ENCODE measurements at regions not wholly inside any gene's neighbourhood (a gene's known extent, or its start where the extent isn't known, plus 50 kb on each side); places are given as distances from the start of the nearest gene placed in this dataset.

DNA sequence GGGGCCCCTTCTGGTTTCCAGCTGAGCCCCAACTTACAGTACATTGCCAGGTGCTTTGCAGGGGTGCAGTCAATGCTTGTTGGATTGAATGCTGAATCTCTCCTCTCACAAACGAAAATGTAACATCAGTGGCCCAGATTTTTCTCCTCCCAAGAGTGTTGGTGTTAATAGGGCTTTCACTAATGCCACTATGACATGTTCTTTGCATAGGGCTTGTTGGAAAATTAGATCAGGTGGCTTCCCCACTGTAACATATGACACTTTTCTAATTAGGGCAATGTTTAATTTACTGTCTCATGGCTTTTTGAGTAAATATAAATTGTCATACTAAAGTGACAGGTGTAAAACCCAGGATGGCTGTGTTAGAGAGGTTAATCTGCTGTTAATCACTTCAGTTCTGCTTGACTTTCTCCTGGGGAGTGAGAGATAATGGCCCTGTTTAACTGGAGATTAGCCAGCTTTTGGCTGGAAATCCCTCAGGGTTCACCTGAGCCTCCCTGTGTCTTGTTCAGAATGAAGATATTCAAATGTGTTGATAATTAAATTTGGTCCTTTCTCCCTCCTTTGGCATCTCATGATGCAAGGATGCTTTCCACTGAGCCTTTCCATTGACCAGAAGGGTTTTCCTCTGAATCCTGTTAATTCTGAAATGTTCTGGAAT is 502.3 kb downstream of the RBFOX1 start:
- H3K4me1 Mint-ChIP-seq (ENCODE audit: unreplicated experiment), result no peaks in the 10 kb centered on the region
- no peaks in the 10 kb centered on the region for H3K36me3 Mint-ChIP-seq (ENCODE audit: unreplicated experiment)
- no peak for TF ChIP-seq CTCF (IDR thresholded peaks at IDR 0.05)
- DNase-seq (ENCODE audit: extremely low spot score, unreplicated experiment), result no peak
- H3K4me3 Mint-ChIP-seq (ENCODE audit: unreplicated experiment), result no peak overlapping the region
- no peak overlapping the region for H3K27ac Mint-ChIP-seq (ENCODE audit: unreplicated experiment)
- peaks cover 42% of the 10 kb centered on the region for H3K9me3 Mint-ChIP-seq (ENCODE audit: unreplicated experiment)
- H3K27me3 Mint-ChIP-seq (ENCODE audit: unreplicated experiment), result no peaks in the 10 kb centered on the region

DNA sequence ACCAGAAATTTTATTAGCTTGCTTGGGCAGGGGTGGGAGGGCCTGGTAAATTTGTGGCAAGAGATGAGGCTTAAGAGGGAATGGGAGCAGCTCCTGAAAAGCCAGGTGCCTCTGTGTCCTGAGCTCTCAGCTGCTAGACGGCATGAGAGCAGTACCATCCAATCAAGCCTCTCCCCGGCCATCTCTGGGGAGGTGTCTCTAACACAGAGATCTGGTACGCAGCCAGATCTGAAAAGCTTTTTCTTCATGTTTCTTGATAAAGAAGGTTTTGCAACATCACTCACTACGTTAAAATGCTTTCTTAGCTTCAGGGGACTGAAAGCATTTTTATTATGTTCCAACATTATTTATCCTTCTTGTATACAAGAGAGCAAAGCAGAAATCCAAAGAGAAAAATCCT is 488.2 kb downstream of the RBFOX1 start:
- H3K27ac Mint-ChIP-seq (ENCODE audit: unreplicated experiment), result no peak overlapping the region
- H3K4me3 Mint-ChIP-seq (ENCODE audit: unreplicated experiment), result no peak overlapping the region
- DNase-seq (ENCODE audit: extremely low spot score, unreplicated experiment), result no peak
- H3K36me3 Mint-ChIP-seq (ENCODE audit: unreplicated experiment), result no peaks in the 10 kb centered on the region
- H3K4me1 Mint-ChIP-seq (ENCODE audit: unreplicated experiment), result no peaks in the 10 kb centered on the region
- no peaks in the 10 kb centered on the region for H3K27me3 Mint-ChIP-seq (ENCODE audit: unreplicated experiment)
- peaks cover 21% of the 10 kb centered on the region for H3K9me3 Mint-ChIP-seq (ENCODE audit: unreplicated experiment)
- no peak for TF ChIP-seq CTCF (IDR thresholded peaks at IDR 0.05)

DNA sequence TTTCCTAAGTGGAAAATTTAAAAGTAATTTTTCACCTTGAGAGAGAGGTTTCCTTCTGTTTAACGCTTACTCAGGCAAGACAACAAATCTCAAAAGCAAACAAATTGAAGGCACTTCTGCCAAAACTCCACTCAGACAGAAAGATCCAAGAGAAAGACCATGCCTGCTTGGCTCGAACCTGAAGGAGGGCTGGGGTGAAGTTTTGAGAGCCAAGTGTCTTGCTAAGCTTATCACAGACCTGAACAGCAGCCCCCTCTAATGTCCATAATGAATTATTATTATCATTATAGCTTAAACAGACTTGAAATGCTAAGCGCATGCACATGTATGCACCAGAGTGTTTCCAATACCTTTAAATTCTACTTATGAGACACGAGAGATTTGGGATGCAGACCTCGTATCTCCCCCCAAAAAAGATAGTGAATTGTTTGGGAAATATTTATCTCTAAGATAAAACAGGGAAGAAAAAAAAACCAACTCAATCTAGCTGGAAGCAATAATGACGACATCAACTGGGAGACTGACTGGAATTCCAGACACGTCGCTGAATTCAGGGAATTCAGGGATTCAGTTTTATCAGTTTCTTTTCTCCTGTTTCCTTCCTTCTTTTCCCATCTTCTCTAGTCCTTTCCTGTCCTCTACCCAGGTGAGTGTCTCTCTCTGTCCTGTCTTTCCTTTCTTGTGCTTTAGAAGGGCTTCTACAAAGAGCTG is 473.2 kb downstream of the RBFOX1 start:
- no peak for DNase-seq (ENCODE audit: extremely low spot score, unreplicated experiment)
- Mint-ChIP-seq H3K27me3 (ENCODE audit: unreplicated experiment) (no peaks in the 10 kb centered on the region), H3K36me3 (ENCODE audit: unreplicated experiment) (no peaks in the 10 kb centered on the region), H3K27ac (ENCODE audit: unreplicated experiment) (no peak overlapping the region), H3K4me3 (ENCODE audit: unreplicated experiment) (no peak overlapping the region), H3K4me1 (ENCODE audit: unreplicated experiment) (no peaks in the 10 kb centered on the region), H3K9me3 (ENCODE audit: unreplicated experiment) (peaks cover 16% of the 10 kb centered on the region)
- TF ChIP-seq CTCF (IDR thresholded peaks at IDR 0.05), result no peak

DNA sequence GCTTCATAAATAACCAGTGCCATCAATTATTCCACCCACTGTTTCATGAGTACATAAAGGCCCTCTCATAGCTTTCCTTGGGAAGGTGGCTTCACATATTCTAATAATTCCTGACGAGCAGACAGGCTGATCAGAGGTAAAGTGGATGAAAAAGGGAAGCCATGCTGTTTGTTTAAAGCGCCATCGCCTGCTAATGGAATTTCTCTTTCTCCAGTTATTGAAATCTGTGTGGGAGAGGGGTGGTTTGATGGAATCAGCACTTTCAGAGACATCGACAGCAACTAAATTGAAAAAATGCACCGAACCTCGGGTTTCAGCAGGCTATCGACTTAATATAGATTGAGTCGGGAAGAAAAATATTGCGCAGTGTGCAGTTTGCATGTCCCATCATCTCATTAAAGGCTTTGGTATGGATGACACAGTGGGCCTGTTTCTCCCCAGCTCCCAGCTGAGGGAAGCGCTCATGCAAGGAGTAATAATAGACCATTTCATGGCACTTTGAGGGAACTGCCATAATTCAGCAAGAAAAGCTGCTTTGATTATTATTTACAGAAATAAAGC is 472.1 kb downstream of the RBFOX1 start:
- no peaks in the 10 kb centered on the region for H3K4me1 Mint-ChIP-seq (ENCODE audit: unreplicated experiment)
- no peak for TF ChIP-seq CTCF (IDR thresholded peaks at IDR 0.05)
- H3K36me3 Mint-ChIP-seq (ENCODE audit: unreplicated experiment), result no peaks in the 10 kb centered on the region
- no peaks in the 10 kb centered on the region for H3K27me3 Mint-ChIP-seq (ENCODE audit: unreplicated experiment)
- DNase-seq (ENCODE audit: extremely low spot score, unreplicated experiment), result no peak
- no peak overlapping the region for H3K4me3 Mint-ChIP-seq (ENCODE audit: unreplicated experiment)
- H3K27ac Mint-ChIP-seq (ENCODE audit: unreplicated experiment), result no peak overlapping the region
- H3K9me3 Mint-ChIP-seq (ENCODE audit: unreplicated experiment), result peaks cover 19% of the 10 kb centered on the region

- no peak overlapping the region for H3K27ac Mint-ChIP-seq (ENCODE audit: unreplicated experiment)
- H3K36me3 Mint-ChIP-seq (ENCODE audit: unreplicated experiment), result no peaks in the 10 kb centered on the region
- H3K9me3 Mint-ChIP-seq (ENCODE audit: unreplicated experiment), result peaks cover 50% of the 10 kb centered on the region
- TF ChIP-seq CTCF (IDR thresholded peaks at IDR 0.05), result no peak
- no peak for DNase-seq (ENCODE audit: extremely low spot score, unreplicated experiment)
- no peak overlapping the region for H3K4me3 Mint-ChIP-seq (ENCODE audit: unreplicated experiment)
- H3K4me1 Mint-ChIP-seq (ENCODE audit: unreplicated experiment), result no peaks in the 10 kb centered on the region
- H3K27me3 Mint-ChIP-seq (ENCODE audit: unreplicated experiment), result no peaks in the 10 kb centered on the region
These were observed 459.7 kb downstream of the RBFOX1 start for GRCh38 chr16:7792346-7792745.
